HG03066 (cell line): ENCODE measurements at regions not wholly inside any gene's neighbourhood (a gene's known extent, or its start where the extent isn't known, plus 50 kb on each side); places are given as distances from the start of the nearest gene placed in this dataset.

Experiments
- ATAC-seq: cut with Tn5 transposase; IDR thresholded peaks from one replicate; pipeline ENCODE4 v1.9.1; 2021; ENCODE audit warnings: low read depth; ENCODE audit not compliant: unreplicated experiment

DNA sequence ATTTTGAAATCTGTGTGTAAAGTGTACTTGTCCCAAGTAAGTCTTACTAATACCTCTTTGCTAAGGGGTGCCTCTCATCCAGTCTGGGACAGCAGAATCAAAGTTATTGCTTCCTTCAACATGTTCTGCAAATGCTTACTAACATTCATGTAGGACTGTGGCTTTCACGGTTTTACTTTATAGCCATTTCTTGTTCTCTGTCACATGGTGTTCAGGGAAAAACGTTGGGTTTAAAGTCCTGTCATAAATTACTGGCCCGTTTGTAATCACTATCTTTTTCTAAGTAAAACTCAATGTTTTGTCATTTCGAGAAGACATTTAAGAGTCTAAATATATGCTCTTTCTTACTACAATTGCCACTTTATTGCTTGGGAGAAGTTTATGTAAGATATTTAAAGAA lies 321.1 kb downstream of the STIM2 start:
- no peak for ATAC-seq

- no peak for ATAC-seq
Observed at GRCh38 chr4:27182211-27182610, 321.6 kb downstream of the STIM2 start.

DNA sequence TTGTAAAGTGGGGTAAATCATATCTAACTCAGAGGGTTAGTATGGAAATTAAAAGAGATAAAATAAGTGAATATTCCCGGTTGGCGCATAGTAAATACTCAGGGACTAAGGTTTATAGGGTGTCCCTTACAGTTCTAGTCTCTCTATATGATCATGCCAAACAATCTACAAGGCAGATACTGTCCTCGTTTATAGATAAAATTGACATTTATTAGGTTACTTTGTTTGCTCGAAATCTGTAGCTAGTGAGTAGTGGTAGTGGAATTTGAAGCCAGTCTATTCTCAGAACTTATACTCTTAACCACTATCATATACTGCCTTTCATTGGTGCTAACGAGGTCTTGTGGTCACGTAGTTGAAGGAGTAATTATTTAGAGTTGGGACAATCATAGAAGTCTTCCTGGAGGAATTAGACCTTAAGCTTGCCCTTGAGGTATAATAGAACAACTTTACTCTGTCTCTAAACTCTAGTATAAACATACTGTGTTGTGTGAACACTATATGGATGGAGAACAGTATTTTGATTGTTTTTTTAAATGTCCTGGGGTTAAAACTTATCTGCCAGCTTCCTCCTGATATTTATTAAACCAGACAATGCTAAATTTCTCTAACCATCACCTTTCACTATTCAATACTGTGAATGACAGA lies 324.0 kb downstream of the STIM2 start:
- no peak for ATAC-seq

DNA sequence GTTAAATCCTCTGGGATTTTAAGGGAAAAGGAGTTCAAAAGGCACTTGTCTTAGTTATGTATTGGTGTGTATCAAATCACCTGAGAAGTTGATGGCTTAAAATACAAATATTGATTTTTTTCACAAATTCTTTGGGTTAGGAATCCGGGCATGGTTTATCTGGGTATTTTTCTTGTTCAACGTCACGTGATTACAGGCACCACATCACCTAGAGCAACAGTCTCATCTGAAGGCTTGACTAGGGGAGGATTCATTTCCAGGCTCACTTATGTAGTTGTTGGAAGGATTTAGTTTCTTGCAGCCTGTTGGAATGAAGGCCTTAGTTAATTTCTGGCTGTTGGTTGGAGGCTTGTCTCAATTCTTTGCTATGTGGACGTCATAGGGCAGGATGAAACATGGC lies 326.1 kb downstream of the STIM2 start:
- ATAC-seq = no peak

DNA sequence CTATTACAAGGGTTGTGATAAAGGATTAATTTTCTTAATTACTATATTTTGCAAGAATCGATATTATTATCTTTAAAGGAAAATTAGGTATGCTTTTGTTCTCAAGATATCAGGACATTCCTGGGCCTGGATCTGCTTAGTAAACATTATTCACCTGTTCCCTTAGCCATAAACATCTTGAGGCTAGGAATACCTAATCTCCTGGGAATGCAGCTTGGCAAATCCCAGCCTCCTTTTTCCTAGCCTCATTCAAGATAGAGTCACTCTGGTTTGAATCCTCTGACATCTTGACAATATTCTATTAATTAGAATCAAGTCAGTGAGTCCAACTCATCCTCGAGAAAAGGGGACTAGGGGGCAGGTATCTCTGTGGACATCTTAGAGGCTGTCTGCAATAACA lies 327.1 kb downstream of the STIM2 start:
- no peak for ATAC-seq

- no peak for ATAC-seq
Observed at GRCh38 chr4:27189683-27190082, 329.0 kb downstream of the STIM2 start.

DNA sequence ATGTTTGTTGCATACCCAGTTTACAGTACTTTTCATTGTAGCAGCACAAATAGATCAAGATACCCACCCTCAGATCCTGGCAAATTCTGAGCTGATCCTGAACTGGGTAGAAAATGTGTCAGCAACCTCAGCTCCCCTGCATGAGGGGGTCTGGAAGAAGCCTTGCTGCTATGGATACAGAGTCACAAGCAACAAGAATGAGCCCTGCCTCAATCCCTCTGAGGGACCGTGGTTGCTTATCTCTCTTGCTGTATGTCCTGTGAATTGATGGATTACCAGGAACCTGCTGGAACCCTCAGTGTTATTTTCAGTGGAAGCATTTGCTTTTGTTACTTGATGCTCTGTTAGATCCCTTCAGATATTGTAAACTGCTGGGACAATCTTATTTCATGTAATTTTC lies 331.0 kb downstream of the STIM2 start:
- ATAC-seq = no peak

DNA sequence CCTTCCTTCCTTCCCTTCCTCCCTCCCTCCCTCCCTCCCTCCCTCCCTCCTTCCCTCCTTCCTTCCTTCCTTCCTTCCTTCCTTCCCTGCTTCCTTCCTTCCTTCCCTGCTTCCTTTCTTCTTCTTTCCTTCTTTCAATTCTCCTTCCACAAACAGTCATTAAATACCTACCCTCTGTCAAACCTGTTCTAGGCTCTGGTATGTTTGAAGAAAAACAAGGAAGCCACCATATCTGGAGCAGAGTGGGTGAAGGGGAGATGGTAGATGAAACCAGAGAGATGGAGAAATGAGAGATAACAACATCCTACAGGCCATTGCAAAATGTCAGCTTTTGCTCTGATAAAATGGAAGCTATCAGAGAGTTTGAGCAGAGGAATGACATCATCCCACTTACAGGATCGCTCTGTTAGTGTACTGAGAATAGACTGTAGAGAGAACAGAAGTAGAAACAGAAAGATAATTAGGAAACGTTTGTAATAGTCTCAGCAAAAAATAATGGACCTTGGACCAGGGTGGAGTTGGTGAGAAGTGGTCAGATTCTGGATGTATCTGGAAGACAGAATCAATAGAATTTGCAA lies 334.0 kb downstream of the STIM2 start:
- no peak for ATAC-seq

GRCh38 chr4:27198246-27198645 lies 337.6 kb downstream of the STIM2 start:
- ATAC-seq = no peak

- ATAC-seq = no peak
Observed at GRCh38 chr4:27198971-27199370, 338.3 kb downstream of the STIM2 start.

DNA sequence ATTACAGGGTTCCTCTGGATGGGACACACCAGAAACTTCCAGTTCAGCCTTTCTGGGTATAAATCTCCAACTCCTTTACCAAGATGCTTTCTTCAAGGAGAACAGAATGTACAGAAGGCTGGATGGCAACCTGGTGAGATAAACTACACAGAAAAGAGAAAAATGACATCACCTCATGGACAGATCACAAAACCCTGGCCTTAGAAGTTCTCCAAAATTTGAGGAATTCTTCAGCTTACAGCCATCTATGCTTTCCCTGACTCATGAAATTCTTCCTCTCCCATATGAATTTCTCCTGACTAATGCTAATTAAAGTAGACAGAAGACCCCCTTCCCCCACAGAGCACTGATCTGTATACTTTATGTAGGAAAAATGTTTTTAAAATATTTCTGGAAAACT lies 345.4 kb downstream of the STIM2 start:
- ATAC-seq = no peak

DNA sequence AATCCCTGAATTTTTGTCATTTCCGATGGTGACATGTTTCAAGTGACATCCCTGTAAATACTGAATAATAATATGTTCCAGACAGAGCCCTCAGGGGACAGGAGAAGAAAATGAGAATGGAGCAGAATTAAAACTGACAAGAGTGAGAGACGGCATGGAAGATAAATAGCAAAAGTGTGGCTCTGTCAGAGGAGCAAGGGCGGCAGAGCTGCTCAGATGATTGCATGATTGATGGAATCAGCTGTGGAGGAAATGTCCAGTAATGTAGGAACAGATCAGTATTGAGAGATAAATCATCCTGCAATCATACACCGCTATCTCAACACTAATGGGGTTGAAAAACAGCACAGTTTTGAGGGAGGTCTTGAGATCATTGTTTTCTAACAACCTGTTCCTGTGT lies 350.3 kb downstream of the STIM2 start:
- ATAC-seq = no peak

DNA sequence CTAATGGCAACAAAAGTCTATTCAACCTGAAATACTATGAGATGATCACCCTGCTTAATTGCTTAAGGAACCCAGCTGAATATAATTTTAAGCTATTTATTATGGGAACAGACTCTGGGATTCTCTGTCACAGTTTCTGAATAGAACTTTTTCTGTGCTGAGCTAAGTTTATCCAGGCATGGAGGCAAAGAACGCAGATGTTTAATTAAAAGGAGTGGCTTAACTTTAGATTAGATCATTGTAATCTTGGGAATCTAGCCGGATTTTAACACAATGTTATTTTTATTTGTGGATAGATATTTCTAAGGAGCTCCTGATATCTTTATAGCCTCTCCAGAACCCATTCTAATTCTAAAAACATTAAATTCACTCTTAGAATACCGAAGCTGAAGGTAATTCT lies 353.4 kb downstream of the STIM2 start:
- ATAC-seq = no peak

- no peak for ATAC-seq
Observed at GRCh38 chr4:27215220-27215826, 354.7 kb downstream of the STIM2 start.

GRCh38 chr4:27217261-27217769 lies 356.7 kb downstream of the STIM2 start:
- ATAC-seq = no peak

GRCh38 chr4:27218013-27218412 lies 357.4 kb downstream of the STIM2 start:
- no peak for ATAC-seq

GRCh38 chr4:27223326-27223725 lies 362.7 kb downstream of the STIM2 start:
- no peak for ATAC-seq

GRCh38 chr4:27233531-27233930 lies 372.9 kb downstream of the STIM2 start:
- no peak for ATAC-seq

DNA sequence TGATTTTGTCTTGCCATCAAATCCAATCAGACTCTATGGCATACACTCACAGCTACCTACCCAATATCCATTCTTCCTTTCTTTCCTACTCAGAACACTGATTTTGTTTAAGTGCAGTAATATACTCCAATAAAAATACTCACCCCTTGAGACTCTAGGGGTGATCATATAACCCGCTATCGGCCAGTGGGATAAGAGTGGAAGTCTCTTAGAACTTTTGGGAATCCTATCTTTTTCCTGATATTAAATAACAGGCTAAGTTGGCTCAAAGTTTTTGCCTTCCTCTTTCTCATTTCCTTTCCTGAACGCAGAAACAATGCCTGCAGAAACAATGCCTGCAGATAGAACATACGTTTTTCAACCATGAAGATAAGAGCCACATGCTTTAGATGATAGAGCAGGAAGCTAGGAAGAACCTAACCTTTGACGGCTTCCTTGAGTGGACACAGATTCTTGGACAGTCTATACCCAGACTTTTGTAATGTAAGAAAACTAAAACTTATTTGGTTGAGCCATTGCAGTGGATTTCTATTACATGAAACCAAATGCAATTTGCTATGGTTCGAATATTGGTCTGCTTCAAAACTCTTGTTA lies 373.8 kb downstream of the STIM2 start:
- no peak for ATAC-seq

- ATAC-seq = no peak
Observed at GRCh38 chr4:27239641-27240040, 379.0 kb downstream of the STIM2 start.

GRCh38 chr4:27242217-27242616 lies 381.6 kb downstream of the STIM2 start:
- ATAC-seq = no peak

DNA sequence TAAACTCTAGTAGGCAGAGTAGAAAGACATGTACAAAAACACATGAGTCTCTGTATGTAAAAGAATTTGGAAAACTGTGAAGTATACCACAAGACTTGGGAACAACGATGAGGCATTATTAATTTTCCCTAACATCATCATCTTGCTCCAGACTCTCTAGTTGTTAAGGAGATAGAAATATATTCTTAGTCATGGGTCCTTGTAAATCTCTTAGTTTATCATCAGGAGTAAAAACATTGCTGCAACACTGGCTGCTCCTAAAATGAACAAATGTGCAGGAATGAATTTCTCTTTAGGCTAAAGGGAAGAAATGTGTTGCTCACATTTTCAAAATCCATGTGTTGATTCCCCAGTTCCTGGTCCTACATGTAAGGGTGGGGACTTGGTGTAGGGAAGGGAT lies 384.6 kb downstream of the STIM2 start:
- no peak for ATAC-seq
